Heart left ventricle (tissue), 13 donors: ENCODE measurements at regions not wholly inside any gene's neighbourhood (a gene's known extent, or its start where the extent isn't known, plus 50 kb on each side); places are given as distances from the start of the nearest gene placed in this dataset.

Experiments used
- CTCF ChIP-seq, 12 donors: fragments of 200-600 bp; sonication (generic) in 4 of 12; IDR thresholded peaks; one replicate each; pipeline versions ENCODE4 v1.5.0 to v1.8.0; 2018 to 2022; ENCODE audit warnings: antibody characterized with exemption in 12 of 12, mild to moderate bottlenecking in 5 of 12
- POLR2A ChIP-seq, 2 donors: fragments of 450-650 bp; IDR thresholded peaks; one replicate each; pipeline ENCODE4 v1.6.1; 2017; ENCODE audit warnings: antibody characterized with exemption in 2 of 2, mild to moderate bottlenecking in 2 of 2, moderate library complexity in 2 of 2
- donor health status: ischemic (EF 13 %, LVEDD 7.1; RV severe dilation, severe dysfunction).
- donor health status: DM: no; HTN: yes; CAD: no.
- donor health status: DM: no; HTN: no; CAD: no.
- donor health status: ischemic (EF 25% LVEDD 6.9; RV normal size, moderate dysfunction).
- donor health status: ischemic (EF 25% LVEDD 5.7; RV mildly dilated, moderate dysfunction).
- donor health status: ischemic (EF 35%, LVEDD 5.7; RV mildly dilated, moderate dysfunction).
- donor health status: nonischemic (EF 11% LVEDD 7.7; RV severe dilation, severe dysfunction).
- donor health status: DM: yes; HTN: yes; CAD: no.
- donor health status: PGD.
- donor health status: ischemic (EF 29% LVEDD 5.4; RV normal size, mild dysfunction).
- donor health status: nonischemic (EF 23%, LVEDD 6.1; RV moderate dilation, normal function).

DNA sequence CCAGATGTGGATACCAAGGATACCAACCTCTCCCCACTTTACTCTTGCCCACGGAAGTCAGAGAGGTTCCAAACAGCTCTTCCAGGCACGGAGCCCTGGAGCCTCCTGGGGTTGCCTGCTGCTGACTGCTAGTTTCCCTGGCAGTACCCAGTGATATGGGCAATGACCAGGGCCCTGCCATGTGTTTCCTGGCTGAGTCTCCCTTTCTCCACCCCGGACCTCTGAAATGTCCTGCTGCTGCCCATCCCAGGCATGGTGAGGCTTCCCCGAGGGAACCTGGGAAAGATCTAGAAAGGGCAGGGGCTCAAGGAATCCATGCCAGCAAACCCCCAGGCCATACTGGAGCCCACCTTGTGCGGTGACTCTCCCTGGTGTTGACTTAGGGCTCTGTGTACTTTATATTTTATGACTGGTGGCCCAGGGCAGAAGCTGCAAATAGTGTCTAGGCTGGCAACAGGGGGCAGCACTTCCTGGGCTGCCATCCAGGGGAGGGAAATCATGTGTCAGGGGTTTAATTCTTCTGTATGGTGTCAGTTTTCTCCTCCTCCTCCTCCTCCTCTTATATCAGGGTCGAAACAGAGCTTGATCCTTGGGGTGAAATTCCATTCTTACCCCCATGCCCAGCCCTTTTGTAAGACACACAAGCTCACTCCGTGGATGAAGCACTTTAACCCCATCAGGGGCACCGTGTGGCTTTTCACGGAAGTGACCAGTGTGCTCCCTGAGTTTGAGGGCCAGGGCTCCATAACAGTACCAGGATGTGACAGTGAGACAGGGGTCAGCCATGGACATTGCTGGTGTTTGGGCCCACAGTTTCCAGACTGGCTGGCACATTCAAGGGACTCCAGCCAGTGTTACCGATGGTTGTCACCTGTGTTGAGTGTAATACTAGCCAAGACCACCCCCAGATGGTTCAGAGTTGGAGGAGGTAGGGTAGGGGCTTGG, 62.4 kb upstream of the GDF10 start:
- TF ChIP-seq CTCF (IDR thresholded peaks at IDR 0.05): no peak
- no peak for TF ChIP-seq POLR2A (IDR thresholded peaks at IDR 0.05)
